ENCODE measurements at regions not wholly inside any gene's neighbourhood (a gene's known extent, or its start where the extent isn't known, plus 50 kb on each side); places are given as distances from the start of the nearest gene placed in this dataset.

- TF ChIP-seq EP300 (IDR thresholded peaks at IDR 0.05) (no peak), CTCF (IDR thresholded peaks at IDR 0.05) (no peak), POLR2A (IDR thresholded peaks at IDR 0.05) (no peak)
Observed at GRCh38 chr4:144267084-144267483, 126.6 kb upstream of the GYPA start.
